GDM1 (cell line): ENCODE measurements at regions not wholly inside any gene's neighbourhood (a gene's known extent, or its start where the extent isn't known, plus 50 kb on each side); places are given as distances from the start of the nearest gene placed in this dataset.
A peak's percentile ranks its signal among the peaks of the same experiment; 100 is the strongest.
"Not testable (repeated sequence)": the region's sequence is repeated elsewhere in the genome, so short reads cannot be mapped to it uniquely, and the experiment has no call there.

Experiments
- DNase-seq: peaks from one replicate; lab custom pipeline; 2025; lab: John Stamatoyannopoulos, UW

- DNase-seq = no peak
Measured at GRCh38 chr13:74574964-74575728, 440.9 kb upstream of the KLF12 start.

- DNase-seq = no peak
Measured at GRCh38 chr13:74573654-74574053, 439.4 kb upstream of the KLF12 start.

- no peak for DNase-seq
Measured at GRCh38 chr13:74571811-74572210, 437.6 kb upstream of the KLF12 start.

- DNase-seq = no peak
Measured at GRCh38 chr13:74570834-74571233, 436.6 kb upstream of the KLF12 start.

GRCh38 chr13:74570046-74570445 is 435.8 kb upstream of the KLF12 start:
- no peak for DNase-seq

GRCh38 chr13:74569251-74569650 is 435.0 kb upstream of the KLF12 start:
- DNase-seq = no peak

GRCh38 chr13:74567485-74567884 is 433.3 kb upstream of the KLF12 start:
- DNase-seq = no peak

GRCh38 chr13:74562381-74562780 is 428.2 kb upstream of the KLF12 start:
- DNase-seq = no peak

- no peak for DNase-seq
Measured at GRCh38 chr13:74561155-74561554, 427.0 kb upstream of the KLF12 start.

- no peak for DNase-seq
Measured at GRCh38 chr13:74560325-74560724, 426.1 kb upstream of the KLF12 start.

- DNase-seq = no peak
Measured at GRCh38 chr13:74557870-74558269, 423.7 kb upstream of the KLF12 start.

- no peak for DNase-seq
Measured at GRCh38 chr13:74555651-74556420, 421.6 kb upstream of the KLF12 start.

- DNase-seq = no peak
Measured at GRCh38 chr13:74555276-74555625, 421.0 kb upstream of the KLF12 start.

- DNase-seq = no peak
Measured at GRCh38 chr13:74554569-74555275, 420.5 kb upstream of the KLF12 start.

- peak; percentile 6 for DNase-seq
Measured at GRCh38 chr13:74550039-74550438, 415.8 kb upstream of the KLF12 start.

GRCh38 chr13:74536649-74537048 is 402.4 kb upstream of the KLF12 start:
- DNase-seq = not testable (repeated sequence)

GRCh38 chr13:74533226-74533625 is 399.0 kb upstream of the KLF12 start:
- DNase-seq = no peak

- no peak for DNase-seq
Measured at GRCh38 chr13:74530011-74530410, 395.8 kb upstream of the KLF12 start.

- no peak for DNase-seq
Measured at GRCh38 chr13:74528734-74529513, 394.7 kb upstream of the KLF12 start.

- DNase-seq = no peak
Measured at GRCh38 chr13:74523057-74523456, 388.9 kb upstream of the KLF12 start.

GRCh38 chr13:74511523-74511922 is 377.3 kb upstream of the KLF12 start:
- no peak for DNase-seq

GRCh38 chr13:74487091-74487722 is 353.0 kb upstream of the KLF12 start:
- no peak for DNase-seq
